ENCODE measurements at regions not wholly inside any gene's neighbourhood (a gene's known extent, or its start where the extent isn't known, plus 50 kb on each side); places are given as distances from the start of the nearest gene placed in this dataset.

- no peak for TF ChIP-seq PATZ1 (CRISPR knock-in tag; IDR thresholded peaks at IDR 0.05; ENCODE audit: borderline replicate concordance)
- TF ChIP-seq BACH2 (CRISPR knock-in tag; IDR thresholded peaks at IDR 0.05; ENCODE audit: borderline replicate concordance), result no peak
These were observed 180.3 kb upstream of the RGS18 start (continued) for GRCh38 chr1:191977874-191978506.

DNA sequence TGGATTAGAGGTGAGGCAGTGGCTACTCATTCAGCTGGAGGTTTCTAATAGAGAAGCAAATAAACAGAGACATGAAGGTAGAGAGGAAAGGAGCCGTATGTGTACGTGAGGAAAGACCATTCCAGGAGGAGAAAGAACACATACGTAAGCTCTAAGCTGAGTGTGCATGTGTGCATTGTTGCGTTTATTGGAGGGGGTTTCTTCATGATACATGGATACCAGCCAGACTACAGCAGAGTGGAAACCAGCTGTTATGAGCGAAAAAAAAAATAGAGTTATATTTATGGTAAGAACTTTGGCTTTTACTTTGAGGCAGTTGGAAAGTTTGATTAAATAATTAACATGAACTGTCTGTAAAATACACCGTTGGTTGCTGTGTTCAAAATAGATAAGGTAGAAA is 173.4 kb upstream of the RGS18 start:
- no peak for ATAC-seq
- TF ChIP-seq PATZ1 (CRISPR knock-in tag; IDR thresholded peaks at IDR 0.05; ENCODE audit: borderline replicate concordance), result no peak
- TF ChIP-seq ZFP3 (CRISPR knock-in tag; IDR thresholded peaks at IDR 0.05), result no peak
- no peak for TF ChIP-seq SNAI2 (CRISPR knock-in tag; IDR thresholded peaks at IDR 0.05)
- TF ChIP-seq TOX (CRISPR knock-in tag; IDR thresholded peaks at IDR 0.05; ENCODE audit: borderline replicate concordance), result no peak
- no peak for TF ChIP-seq ZNF8 (CRISPR knock-in tag; IDR thresholded peaks at IDR 0.05)
- TF ChIP-seq ESRRG (CRISPR knock-in tag; IDR thresholded peaks at IDR 0.05), result no peak
- no peak for TF ChIP-seq PPARA (CRISPR knock-in tag; IDR thresholded peaks at IDR 0.05; ENCODE audit: borderline replicate concordance)
- TF ChIP-seq ZFP30 (CRISPR knock-in tag; IDR thresholded peaks at IDR 0.05), result no peak
- TF ChIP-seq ZNF565 (CRISPR knock-in tag; conservative IDR thresholded peaks at IDR 0.05; ENCODE audit: low read depth), result no peak

DNA sequence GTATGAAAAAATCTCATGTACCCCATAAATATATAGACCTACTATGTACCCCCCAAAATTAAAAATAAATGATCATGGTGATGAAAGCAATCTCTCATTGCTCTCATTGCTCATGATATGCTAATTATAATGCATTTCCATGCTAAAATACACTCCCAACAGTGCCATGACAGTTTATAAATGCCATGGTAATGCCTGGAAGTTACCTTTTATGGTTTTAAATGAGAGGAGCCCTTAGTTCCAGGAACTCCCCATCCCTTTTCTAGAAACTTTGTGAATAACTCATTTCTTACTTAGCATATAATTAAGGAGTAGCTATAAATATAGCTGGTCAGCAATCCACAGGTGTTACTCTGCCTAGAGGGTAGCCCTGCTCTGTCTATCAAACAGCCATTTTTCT is 166.1 kb upstream of the RGS18 start:
- TF ChIP-seq ZFP3 (CRISPR knock-in tag; IDR thresholded peaks at IDR 0.05) (no peak), ZC3H10 (CRISPR knock-in tag; IDR thresholded peaks at IDR 0.05) (no peak), CSDC2 (CRISPR knock-in tag; IDR thresholded peaks at IDR 0.05) (no peak), SNAI2 (CRISPR knock-in tag; IDR thresholded peaks at IDR 0.05) (no peak), OSR1 (CRISPR knock-in tag; IDR thresholded peaks at IDR 0.05) (no peak), BACH2 (CRISPR knock-in tag; IDR thresholded peaks at IDR 0.05; ENCODE audit: borderline replicate concordance) (no peak), PPARA (CRISPR knock-in tag; IDR thresholded peaks at IDR 0.05; ENCODE audit: borderline replicate concordance) (no peak), PATZ1 (CRISPR knock-in tag; IDR thresholded peaks at IDR 0.05; ENCODE audit: borderline replicate concordance) (no peak), ZNF8 (CRISPR knock-in tag; IDR thresholded peaks at IDR 0.05) (no peak), RARB (CRISPR knock-in tag; IDR thresholded peaks at IDR 0.05) (no peak), ESRRG (CRISPR knock-in tag; IDR thresholded peaks at IDR 0.05) (no peak), ZFP30 (CRISPR knock-in tag; IDR thresholded peaks at IDR 0.05) (no peak), ZNF565 (CRISPR knock-in tag; conservative IDR thresholded peaks at IDR 0.05; ENCODE audit: low read depth) (no peak), ISL1 (CRISPR knock-in tag; IDR thresholded peaks at IDR 0.05) (no peak)
- TF ChIP-seq, protein P1, sequence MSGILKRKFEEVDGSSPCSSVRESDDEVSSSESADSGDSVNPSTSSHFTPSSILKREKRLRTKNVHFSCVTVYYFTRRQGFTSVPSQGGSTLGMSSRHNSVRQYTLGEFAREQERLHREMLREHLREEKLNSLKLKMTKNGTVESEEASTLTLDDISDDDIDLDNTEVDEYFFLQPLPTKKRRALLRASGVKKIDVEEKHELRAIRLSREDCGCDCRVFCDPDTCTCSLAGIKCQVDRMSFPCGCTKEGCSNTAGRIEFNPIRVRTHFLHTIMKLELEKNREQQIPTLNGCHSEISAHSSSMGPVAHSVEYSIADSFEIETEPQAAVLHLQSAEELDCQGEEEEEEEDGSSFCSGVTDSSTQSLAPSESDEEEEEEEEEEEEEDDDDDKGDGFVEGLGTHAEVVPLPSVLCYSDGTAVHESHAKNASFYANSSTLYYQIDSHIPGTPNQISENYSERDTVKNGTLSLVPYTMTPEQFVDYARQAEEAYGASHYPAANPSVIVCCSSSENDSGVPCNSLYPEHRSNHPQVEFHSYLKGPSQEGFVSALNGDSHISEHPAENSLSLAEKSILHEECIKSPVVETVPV (CRISPR knock-in tag; IDR thresholded peaks at IDR 0.05), result no peak
- TF ChIP-seq, protein P2, sequence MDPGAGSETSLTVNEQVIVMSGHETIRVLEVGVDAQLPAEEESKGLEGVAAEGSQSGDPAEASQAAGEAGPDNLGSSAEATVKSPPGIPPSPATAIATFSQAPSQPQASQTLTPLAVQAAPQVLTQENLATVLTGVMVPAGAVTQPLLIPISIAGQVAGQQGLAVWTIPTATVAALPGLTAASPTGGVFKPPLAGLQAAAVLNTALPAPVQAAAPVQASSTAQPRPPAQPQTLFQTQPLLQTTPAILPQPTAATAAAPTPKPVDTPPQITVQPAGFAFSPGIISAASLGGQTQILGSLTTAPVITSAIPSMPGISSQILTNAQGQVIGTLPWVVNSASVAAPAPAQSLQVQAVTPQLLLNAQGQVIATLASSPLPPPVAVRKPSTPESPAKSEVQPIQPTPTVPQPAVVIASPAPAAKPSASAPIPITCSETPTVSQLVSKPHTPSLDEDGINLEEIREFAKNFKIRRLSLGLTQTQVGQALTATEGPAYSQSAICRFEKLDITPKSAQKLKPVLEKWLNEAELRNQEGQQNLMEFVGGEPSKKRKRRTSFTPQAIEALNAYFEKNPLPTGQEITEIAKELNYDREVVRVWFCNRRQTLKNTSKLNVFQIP (CRISPR knock-in tag; IDR thresholded peaks at IDR 0.05; ENCODE audit: borderline replicate concordance, low read depth), result no peak
- no peak for ATAC-seq

DNA sequence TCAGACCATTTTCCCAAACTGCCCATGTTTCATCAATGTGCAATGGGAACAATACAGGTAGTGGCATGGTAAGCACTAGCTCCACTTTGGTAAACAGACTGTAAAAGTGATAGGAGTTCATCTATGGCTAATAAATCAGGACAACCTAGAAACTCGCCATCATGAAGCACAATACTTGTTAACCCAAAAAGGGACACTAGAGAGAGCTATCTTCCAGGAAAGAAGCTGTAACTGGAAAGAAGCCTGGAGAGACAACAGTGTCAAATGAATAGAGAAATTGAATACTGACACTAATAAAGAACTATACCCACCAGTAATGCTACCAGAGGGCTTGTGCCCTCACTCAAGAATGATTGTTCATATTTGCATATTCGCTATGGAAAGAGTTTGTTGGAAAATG is 164.7 kb upstream of the RGS18 start:
- no peak for TF ChIP-seq TSHZ2 (CRISPR knock-in tag; IDR thresholded peaks at IDR 0.05)
- no peak for TF ChIP-seq ZNF70 (CRISPR knock-in tag; IDR thresholded peaks at IDR 0.05)
- no peak for TF ChIP-seq OSR1 (CRISPR knock-in tag; IDR thresholded peaks at IDR 0.05)
- TF ChIP-seq ZNF565 (CRISPR knock-in tag; conservative IDR thresholded peaks at IDR 0.05; ENCODE audit: low read depth), result no peak
- peak; percentile 71 for ATAC-seq

All from SK-N-SH treated with all-trans-retinoic acid at 6 μM for 48 hours (cell line).